ENCODE measurements at regions not wholly inside any gene's neighbourhood (a gene's known extent, or its start where the extent isn't known, plus 50 kb on each side); places are given as distances from the start of the nearest gene placed in this dataset.

GRCh38 chr5:37902323-37902722 is 62.5 kb upstream of the GDNF start:
- intact Hi-C loops (cut with DNase I): no loop called here
- DNase-seq (no peak), ATAC-seq (ENCODE audit: poor library complexity) (no peak)

GRCh38 chr5:37900692-37901091 is 60.9 kb upstream of the GDNF start:
- ATAC-seq (ENCODE audit: poor library complexity): peak; percentile 98
- intact Hi-C loops (cut with DNase I): no loop called here
- peak; percentile 89 for DNase-seq

- ATAC-seq (ENCODE audit: poor library complexity): no peak
- DNase-seq: no peak
- intact Hi-C loops (cut with DNase I): no loop called here
Measured at GRCh38 chr5:37899037-37899436, 59.2 kb upstream of the GDNF start.

DNA sequence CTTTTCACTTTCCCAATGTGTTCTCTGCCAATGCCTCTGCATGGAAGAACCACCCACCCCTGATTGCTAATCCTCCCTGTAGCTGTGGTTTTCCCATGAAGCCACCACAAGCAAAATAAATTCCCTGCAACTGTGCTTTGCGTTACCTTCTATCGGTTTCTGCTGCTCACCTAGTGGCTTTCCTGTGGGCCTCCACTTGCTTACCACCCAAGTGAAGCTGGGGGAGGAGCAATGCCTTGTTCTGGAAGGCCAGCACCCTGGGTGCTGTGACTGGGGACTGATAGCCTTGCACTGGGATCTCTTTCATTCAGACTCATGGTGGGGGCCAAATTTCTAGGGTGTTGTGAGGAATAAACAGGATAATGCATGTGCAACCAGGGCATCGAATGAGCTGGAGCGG is 56.3 kb upstream of the GDNF start:
- intact Hi-C loops (cut with DNase I): no loop called here
- ATAC-seq (ENCODE audit: poor library complexity) (no peak), DNase-seq (no peak)

DNA sequence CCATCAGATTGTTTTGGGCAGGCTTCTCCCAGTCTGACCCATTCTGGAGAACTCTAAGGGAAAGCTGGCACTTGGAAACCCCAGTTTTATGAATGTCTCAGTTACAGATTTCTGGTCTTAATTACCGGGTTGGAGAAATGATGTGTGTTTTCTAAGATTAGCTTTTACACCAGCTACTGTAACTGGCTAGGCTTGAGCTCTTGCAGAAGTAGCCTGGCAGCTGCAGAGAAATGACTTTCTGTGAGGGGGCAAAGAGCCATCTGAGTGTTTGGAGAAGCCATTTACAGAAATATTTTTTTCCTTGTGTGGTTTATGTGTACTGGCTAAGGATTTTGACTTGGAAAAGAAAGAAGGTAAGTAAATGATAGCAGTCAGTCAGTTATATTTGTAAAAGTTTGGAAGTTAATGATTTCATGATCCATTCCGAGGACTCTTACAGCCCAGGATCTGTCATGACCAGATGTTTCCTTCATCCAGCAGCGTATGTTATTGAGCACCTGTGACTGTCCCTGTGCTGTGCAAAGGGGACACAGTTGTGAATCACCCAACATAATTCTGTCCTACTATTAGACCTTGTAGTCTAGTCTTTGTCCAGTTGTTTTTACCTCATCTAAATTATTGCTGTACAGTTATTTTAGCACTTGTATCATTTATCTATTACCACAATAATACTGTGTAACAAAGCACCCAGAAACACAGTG is 53.7 kb upstream of the GDNF start:
- DNase-seq: no peak
- ATAC-seq (ENCODE audit: poor library complexity): no peak
- intact Hi-C loops (cut with DNase I): no loop called here

- DNase-seq (no peak), ATAC-seq (ENCODE audit: poor library complexity) (no peak)
- intact Hi-C loops (cut with DNase I): no loop called here
Measured at GRCh38 chr5:37892586-37892985, 52.7 kb upstream of the GDNF start.

- no peak for ATAC-seq (ENCODE audit: poor library complexity)
- no peak for DNase-seq
- intact Hi-C loops (cut with DNase I): no loop called here
Measured at GRCh38 chr5:37891832-37892231, 52.0 kb upstream of the GDNF start.

GRCh38 chr5:37889612-37890317 is 49.9 kb upstream of the GDNF start:
- ATAC-seq (ENCODE audit: poor library complexity) (no peak), DNase-seq (no peak)
- intact Hi-C loops (cut with DNase I): no loop called here
